OCI-LY3 (cell line): ENCODE measurements at regions not wholly inside any gene's neighbourhood (a gene's known extent, or its start where the extent isn't known, plus 50 kb on each side); places are given as distances from the start of the nearest gene placed in this dataset.

Experiments
- CTCF ChIP-seq: fragments of 200-600, 300-600 bp; sonication (generic); IDR thresholded peaks from 2 replicates; pipeline ENCODE4 v1.5.1; 2014; ENCODE audit warnings: antibody characterized with exemption, low read length, low read depth
- EZH2phosphoT487 ChIP-seq: fragments of 200-600 bp; shearing (Covaris generic); IDR thresholded peaks from 2 replicates; pipeline ENCODE4 v1.6.1; 2018; ENCODE audit warnings: antibody characterized with exemption, mixed run types, low read depth

DNA sequence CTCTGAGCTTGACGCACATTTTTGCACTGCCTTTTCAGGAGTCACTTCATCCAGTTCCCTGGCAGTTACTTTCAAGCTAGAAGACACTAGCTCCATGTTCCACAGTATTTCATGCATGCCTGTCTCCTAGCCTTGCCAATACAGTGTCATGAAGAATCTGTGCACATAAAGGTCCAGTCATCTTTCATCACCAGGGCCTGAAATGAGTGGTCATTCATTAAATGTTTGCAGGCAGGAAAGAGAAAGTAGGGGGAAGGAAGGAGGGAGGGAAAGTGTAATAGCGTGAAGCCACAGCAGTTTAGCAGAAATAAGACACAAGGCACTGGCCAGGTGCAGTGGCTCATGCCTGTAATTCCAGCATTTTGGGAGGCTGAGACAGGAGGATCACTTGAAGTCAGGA lies 92.4 kb upstream of the COPS8 start:
- no peak for TF ChIP-seq CTCF
- no peak for TF ChIP-seq EZH2phosphoT487
